Cardiac fibroblast (primary cell): ENCODE measurements at regions not wholly inside any gene's neighbourhood (a gene's known extent, or its start where the extent isn't known, plus 50 kb on each side); places are given as distances from the start of the nearest gene placed in this dataset.

ENCODE experiments used
- DNase-seq, 2 donors: peaks; one replicate each; pipeline versions ENCODE4 v3.0.0 to v3.0.0-alpha.2; 2010; ENCODE audit warnings: low read depth in 2 of 2
- H3K4me3 ChIP-seq, 2 donors: replicated peaks in 1 of 2; 1 replicate in 1 of 2; 2 replicates in 1 of 2; pipeline ENCODE4 v1.5.1; 2011; ENCODE audit warnings: low read depth in 2 of 2, low read length in 2 of 2, mild to moderate bottlenecking in 2 of 2, moderate library complexity in 1 of 2
- CTCF ChIP-seq: IDR thresholded peaks from one replicate; pipeline ENCODE4 v1.5.1; 2011; ENCODE audit warnings: low read depth, mild to moderate bottlenecking, low read length, inconsistent platforms

- no peak for DNase-seq
- no peak for TF ChIP-seq CTCF
- no peak overlapping the region for H3K4me3 ChIP-seq
Observed at GRCh38 chr10:107894516-107894915, 730.0 kb upstream of the SORCS1 start.

- no peak for TF ChIP-seq CTCF
- DNase-seq, result no peak
- H3K4me3 ChIP-seq, result no peak overlapping the region
Observed at GRCh38 chr10:107889105-107889504, 724.6 kb upstream of the SORCS1 start.

GRCh38 chr10:107880185-107880584, 715.7 kb upstream of the SORCS1 start:
- no peak overlapping the region for H3K4me3 ChIP-seq
- no peak for DNase-seq
- TF ChIP-seq CTCF, result no peak

- no peak overlapping the region for H3K4me3 ChIP-seq
- no peak for DNase-seq
- TF ChIP-seq CTCF, result no peak
Observed at GRCh38 chr10:107873007-107873406, 708.5 kb upstream of the SORCS1 start.

GRCh38 chr10:107865691-107866090, 701.2 kb upstream of the SORCS1 start:
- H3K4me3 ChIP-seq, result no peak overlapping the region
- TF ChIP-seq CTCF, result no peak
- no peak for DNase-seq

GRCh38 chr10:107859065-107859464, 694.6 kb upstream of the SORCS1 start:
- H3K4me3 ChIP-seq, result no peak overlapping the region
- no peak for DNase-seq
- no peak for TF ChIP-seq CTCF

- DNase-seq, result no peak
- TF ChIP-seq CTCF, result no peak
Observed at GRCh38 chr10:107856047-107856315, 691.5 kb upstream of the SORCS1 start.

More at GRCh38 chr10:107856047-107856315, 691.5 kb upstream of the SORCS1 start:
- H3K4me3 ChIP-seq, result no peak overlapping the region
